Small intestine (tissue), 7 donors: ENCODE measurements at regions not wholly inside any gene's neighbourhood (a gene's known extent, or its start where the extent isn't known, plus 50 kb on each side); places are given as distances from the start of the nearest gene placed in this dataset.
"Not testable (repeated sequence)": the region's sequence is repeated elsewhere in the genome, so short reads cannot be mapped to it uniquely, and the experiment has no call there.

ENCODE experiments used
- DNase-seq, 2 donors: peaks; one replicate each; pipeline versions ENCODE4 v3.0.0 to v3.0.0-alpha.2; 2013
- FAIRE-seq: peaks from 2 replicates; lab custom pipeline; 2012; peaks lifted over from hg19 to GRCh38; lab: Jason Lieb, UNC
- H3K27ac ChIP-seq, 3 donors: one replicate each; pipeline ENCODE4 v1.5.1; 2013; ENCODE audit warnings: low read length in 2 of 3, mild to moderate bottlenecking in 2 of 3, control low read depth in 1 of 3, inconsistent platforms in 1 of 3, low read depth in 1 of 3, moderate library complexity in 1 of 3
- H3K27me3 ChIP-seq, 3 donors: one replicate each; pipeline ENCODE4 v1.6.1; 2013; ENCODE audit warnings: low read length in 3 of 3, inconsistent platforms in 1 of 3; ENCODE audit not compliant: control insufficient read depth in 3 of 3, insufficient read depth in 3 of 3
- H3K36me3 ChIP-seq, 3 donors: one replicate each; pipeline ENCODE4 v1.6.1; 2013; ENCODE audit warnings: low read length in 3 of 3, inconsistent platforms in 1 of 3, low read depth in 1 of 3, mild to moderate bottlenecking in 1 of 3, moderate library complexity in 1 of 3; ENCODE audit not compliant: control insufficient read depth in 3 of 3, insufficient read depth in 2 of 3
- H3K4me1 ChIP-seq, 3 donors: one replicate each; pipeline ENCODE4 v1.6.1; 2013; ENCODE audit warnings: low read length in 2 of 3, inconsistent platforms in 1 of 3, low read depth in 1 of 3, mild to moderate bottlenecking in 1 of 3, moderate library complexity in 1 of 3; ENCODE audit not compliant: control insufficient read depth in 3 of 3, insufficient read depth in 2 of 3
- H3K4me3 ChIP-seq, 3 donors: one replicate each; pipeline ENCODE4 v1.5.1; 2013; ENCODE audit warnings: low read length in 3 of 3, control low read depth in 1 of 3, inconsistent platforms in 1 of 3, low read depth in 1 of 3, mild to moderate bottlenecking in 1 of 3, moderate library complexity in 1 of 3
- H3K9me3 ChIP-seq, 2 donors: one replicate each; pipeline ENCODE4 v1.6.1; 2013; ENCODE audit warnings: low read depth in 1 of 2, low read length in 1 of 2; ENCODE audit not compliant: control insufficient read depth in 2 of 2, insufficient read depth in 1 of 2
- WGBS, 3 donors: extraction: QIAGEN DNeasy Blood & Tissue Kit; methylation state at CpG; one replicate each; pipeline ENCODE4 v1.1.7; 2013; 5-methylcytosine and 5-hydroxymethylcytosine counted together
- donor health status: healthy with polysubstance abuse.
- donor health status: control.
- donor health status: control.
- donor health status: Bipolar disorder and iron deficiency.
- donor health status: healthy.

- Histone ChIP-seq H3K4me3 (no peak overlapping the region), H3K4me1 (peaks cover 0 to 3% (median 0%) of the 10 kb centered on the region in 3 donors), H3K27me3 (no peaks in the 10 kb centered on the region), H3K9me3 (peaks cover 2 to 35% of the 10 kb centered on the region in 2 donors), H3K27ac (no peak overlapping the region), H3K36me3 (no peaks in the 10 kb centered on the region)
- 11 to 36% (median 24%) methylated on average over 9 of the region's 9 CpGs for WGBS, 3 donors
- peak; percentile 56 to 70 for DNase-seq
- no peak for FAIRE-seq
These were observed 88.9 kb upstream of the ECI2 start for GRCh38 chr6:4224067-4224978.

GRCh38 chr6:4220558-4220957, 85.2 kb upstream of the ECI2 start:
- FAIRE-seq (no peak), DNase-seq (no peak)
- Histone ChIP-seq H3K9me3 (peaks cover 2 to 28% of the 10 kb centered on the region in 2 donors), H3K36me3 (no peaks in the 10 kb centered on the region), H3K4me1 (peaks cover 0 to 3% (median 0%) of the 10 kb centered on the region in 3 donors), H3K4me3 (no peak overlapping the region), H3K27me3 (no peaks in the 10 kb centered on the region), H3K27ac (no peak overlapping the region)
- 78 to 97% (median 84%) methylated on average over 1 of the region's 1 CpG for WGBS, 3 donors

- H3K27ac ChIP-seq, H3K4me3 ChIP-seq, FAIRE-seq, H3K4me1 ChIP-seq, DNase-seq, H3K36me3 ChIP-seq, H3K27me3 ChIP-seq: not testable (repeated sequence)
- WGBS, 3 donors: 93 to 96% (median 96%) methylated on average over 3 of the region's 3 CpGs
- H3K9me3 ChIP-seq: peaks cover 2 to 29% of the 10 kb centered on the region in 2 donors
These were observed 83.4 kb upstream of the ECI2 start for GRCh38 chr6:4218619-4219317.

DNA sequence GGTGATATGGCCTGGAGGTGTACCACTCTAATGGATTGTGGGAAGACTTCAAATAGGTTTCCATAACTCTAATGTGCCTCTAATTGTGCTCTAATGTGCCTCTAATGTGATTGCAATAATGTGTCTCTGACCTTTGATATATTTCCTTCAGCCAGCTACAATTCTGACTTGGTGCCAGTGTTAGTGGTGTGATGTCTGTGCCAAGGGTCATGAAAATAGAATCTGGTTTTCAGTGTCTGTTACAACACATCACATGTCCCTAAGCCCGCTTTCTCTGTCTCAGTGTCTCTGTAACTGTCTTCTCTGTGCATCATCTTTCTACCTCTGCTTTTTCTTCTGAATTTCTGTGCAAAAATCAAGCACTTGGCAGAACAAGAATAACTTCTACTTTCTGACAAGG, 77.2 kb upstream of the ECI2 start:
- H3K36me3 ChIP-seq: no peaks in the 10 kb centered on the region
- peak in 1 of 2 donors; percentile 46 for DNase-seq
- no peak for FAIRE-seq
- 27 to 59% (median 55%) methylated on average over 1 of the region's 1 CpG for WGBS, 3 donors
- no peaks in the 10 kb centered on the region for H3K4me1 ChIP-seq
- H3K9me3 ChIP-seq: peaks cover 0 to 11% of the 10 kb centered on the region in 2 donors
- no peak overlapping the region for H3K27ac ChIP-seq
- no peak overlapping the region for H3K4me3 ChIP-seq
- H3K27me3 ChIP-seq: no peaks in the 10 kb centered on the region

DNA sequence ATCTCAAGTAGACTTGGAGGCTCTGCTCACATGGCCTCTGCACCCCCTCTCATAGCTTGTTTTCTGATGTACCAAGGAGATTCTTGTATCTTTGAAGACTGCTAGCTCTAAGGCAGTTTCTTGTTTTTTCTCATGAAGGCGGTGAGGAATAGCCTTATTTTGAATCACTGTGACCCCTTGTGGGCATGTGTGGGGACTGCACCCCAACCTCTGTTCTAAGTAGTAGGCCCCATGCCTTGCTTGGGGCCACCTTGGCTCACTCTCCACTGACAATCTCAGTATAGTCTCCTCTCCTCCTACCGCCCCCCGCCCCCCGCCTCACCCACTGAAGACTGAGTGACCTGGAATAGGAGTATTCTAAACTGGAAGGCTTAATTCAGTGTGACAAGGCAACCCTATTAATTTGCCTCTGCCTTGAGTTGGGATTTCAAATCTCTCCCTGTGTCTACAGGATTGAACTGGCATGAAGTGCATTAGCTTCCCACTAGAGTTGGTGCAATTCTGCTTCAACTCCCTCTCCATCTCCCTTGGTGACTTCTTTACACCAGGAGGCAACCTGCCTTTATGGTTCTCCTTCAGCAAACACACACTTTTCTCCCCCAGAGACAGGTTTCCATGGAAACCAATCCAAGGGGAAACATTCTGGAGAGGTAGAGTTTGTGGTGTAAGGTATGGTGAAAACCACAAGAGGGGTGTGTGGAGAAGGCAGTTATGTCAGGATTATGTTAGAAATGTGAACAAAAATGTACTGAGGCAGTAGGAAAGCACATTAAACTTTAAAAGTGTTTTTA, 75.4 kb upstream of the ECI2 start:
- no peaks in the 10 kb centered on the region for H3K36me3 ChIP-seq
- DNase-seq (peak; percentile 49 to 62), FAIRE-seq (no peak)
- no peaks in the 10 kb centered on the region for H3K4me1 ChIP-seq
- WGBS, 3 donors: 41 to 59% (median 48%) methylated on average over 4 of the region's 4 CpGs
- H3K27me3 ChIP-seq: no peaks in the 10 kb centered on the region
- no peak overlapping the region for H3K27ac ChIP-seq
- H3K4me3 ChIP-seq: no peak overlapping the region
- peaks cover 0 to 11% of the 10 kb centered on the region in 2 donors for H3K9me3 ChIP-seq

GRCh38 chr6:4209196-4209595, 73.8 kb upstream of the ECI2 start:
- no peak for DNase-seq
- 53 to 71% (median 62%) methylated on average over 2 of the region's 2 CpGs for WGBS, 3 donors
- peaks cover 0 to 9% of the 10 kb centered on the region in 2 donors for H3K9me3 ChIP-seq
- H3K27ac ChIP-seq: no peak overlapping the region
- FAIRE-seq: no peak
- no peaks in the 10 kb centered on the region for H3K27me3 ChIP-seq
- H3K4me1 ChIP-seq: no peaks in the 10 kb centered on the region
- no peak overlapping the region for H3K4me3 ChIP-seq
- H3K36me3 ChIP-seq: no peaks in the 10 kb centered on the region

- H3K27ac ChIP-seq: no peak overlapping the region
- no peaks in the 10 kb centered on the region for H3K9me3 ChIP-seq
- WGBS, 3 donors: 80 to 93% (median 82%) methylated on average over 2 of the region's 2 CpGs
- H3K4me3 ChIP-seq: no peak overlapping the region
- no peaks in the 10 kb centered on the region for H3K36me3 ChIP-seq
- H3K4me1 ChIP-seq: no peaks in the 10 kb centered on the region
- H3K27me3 ChIP-seq: no peaks in the 10 kb centered on the region
- FAIRE-seq: no peak
- no peak for DNase-seq
These were observed 72.8 kb upstream of the ECI2 start for GRCh38 chr6:4208158-4208557.
